Ishikawa (cell line): ENCODE measurements at regions not wholly inside any gene's neighbourhood (a gene's known extent, or its start where the extent isn't known, plus 50 kb on each side); places are given as distances from the start of the nearest gene placed in this dataset.

Experiments
- EP300 ChIP-seq: IDR thresholded peaks from 2 replicates; pipeline ENCODE4 v1.6.1; 2012; ENCODE audit warnings: borderline replicate concordance
- MAX ChIP-seq: IDR thresholded peaks from 2 replicates; pipeline ENCODE4 v1.6.1; 2012

- TF ChIP-seq MAX, result no peak
- no peak for TF ChIP-seq EP300
Observed at GRCh38 chrX:124475358-124475757, 129.0 kb downstream of the SH2D1A start.
